GM21528 (cell line): ENCODE measurements at regions not wholly inside any gene's neighbourhood (a gene's known extent, or its start where the extent isn't known, plus 50 kb on each side); places are given as distances from the start of the nearest gene placed in this dataset.

Source experiments
- ATAC-seq: cut with Tn5 transposase; IDR thresholded peaks from one replicate; pipeline ENCODE4 v1.9.1; 2021; ENCODE audit warnings: mild to moderate bottlenecking, moderate library complexity; ENCODE audit not compliant: unreplicated experiment, low FRiP score

DNA sequence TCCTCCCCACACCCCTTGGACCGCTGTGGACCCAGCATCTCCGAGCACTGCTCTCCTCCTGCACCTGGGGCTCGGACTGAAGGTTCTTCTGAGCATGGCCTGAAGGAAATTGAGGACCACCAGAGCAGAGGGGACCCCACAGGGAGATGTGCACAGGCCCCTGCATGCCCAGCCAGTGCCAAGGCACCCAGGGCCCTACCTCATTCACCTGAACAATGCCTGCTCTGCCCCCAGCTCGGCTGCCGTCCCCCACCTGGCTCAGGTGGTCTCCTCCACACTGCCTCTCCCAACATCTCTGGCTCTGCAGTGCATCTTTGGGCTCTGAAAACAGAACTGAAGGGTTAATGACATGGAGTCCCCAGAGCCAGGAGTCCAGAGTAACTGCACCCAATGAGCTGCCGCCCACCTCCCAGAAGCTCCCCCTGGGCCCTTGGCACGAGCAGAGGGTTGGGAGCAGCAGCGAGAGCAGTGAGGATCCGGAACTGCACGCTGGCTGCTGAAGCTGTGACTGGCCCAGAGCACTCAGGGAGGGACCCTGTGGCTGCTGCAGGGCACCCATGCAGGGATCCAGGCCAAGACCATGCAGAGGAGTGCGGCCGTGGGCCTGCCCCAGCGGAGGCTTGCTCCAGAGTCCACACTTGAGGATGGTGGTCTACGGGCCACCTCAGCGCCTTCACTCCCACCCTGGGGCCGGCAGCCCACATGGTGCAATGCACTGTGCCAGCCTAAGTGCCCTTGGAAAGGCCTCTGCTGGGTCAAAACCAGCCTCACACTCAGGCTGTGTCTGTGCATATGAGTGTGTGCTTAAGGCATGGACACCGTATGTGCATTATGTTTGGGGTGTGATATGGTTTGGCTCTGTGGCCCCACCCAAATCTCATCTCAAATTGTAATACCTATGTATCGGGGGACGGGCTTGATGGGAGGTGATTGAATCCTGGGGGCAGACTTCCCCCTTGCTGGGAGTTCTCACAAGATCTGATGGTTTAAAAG is 686.1 kb downstream of the TBC1D22A start:
- ATAC-seq, result no peak

DNA sequence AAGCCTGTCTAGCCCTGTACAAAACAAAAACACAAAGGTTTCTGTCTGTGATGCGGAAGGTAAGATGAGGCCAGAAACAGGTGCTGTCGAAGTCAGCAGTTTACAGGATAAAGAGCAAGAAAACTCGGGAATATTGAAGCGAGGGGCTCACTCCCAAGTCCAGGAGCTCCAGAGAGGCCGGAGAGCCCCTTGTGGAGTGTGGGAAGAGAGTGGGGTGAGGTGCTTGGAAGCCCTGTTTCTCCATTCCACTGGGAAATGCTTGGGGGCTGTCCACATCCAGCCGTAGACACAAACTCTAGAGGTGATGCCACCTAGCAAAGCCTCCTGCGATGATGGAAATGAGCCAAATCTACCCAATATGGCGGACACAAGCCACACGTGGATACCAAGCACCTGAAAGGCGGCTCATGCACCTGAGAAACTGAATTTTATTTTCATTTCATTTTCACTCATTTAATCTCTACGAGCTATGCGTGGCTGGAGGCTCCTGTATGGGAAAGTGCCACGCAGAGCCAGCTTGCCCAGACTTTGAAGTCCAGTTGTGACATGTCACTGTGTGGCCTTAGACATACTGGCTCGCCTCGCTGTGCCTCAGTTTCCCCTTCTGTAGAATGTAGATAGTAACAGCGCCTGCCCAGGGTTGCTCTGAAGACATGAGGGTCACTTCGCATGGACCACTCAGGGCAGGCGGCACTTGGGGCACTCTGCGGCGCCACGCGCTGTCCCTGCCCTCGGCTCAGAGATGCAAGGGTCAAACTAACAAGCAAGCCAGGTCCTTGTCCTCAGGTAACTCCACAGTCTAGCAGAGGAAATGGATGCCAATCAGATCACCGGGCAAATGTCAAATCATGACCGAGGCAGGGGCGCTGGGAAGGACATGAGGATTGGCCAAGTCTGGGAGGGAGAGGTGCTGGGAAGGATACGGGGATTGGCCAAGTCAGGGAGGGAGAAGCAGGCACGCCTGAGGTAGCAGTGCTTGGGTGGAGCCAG is 684.7 kb downstream of the TBC1D22A start:
- ATAC-seq, result no peak

DNA sequence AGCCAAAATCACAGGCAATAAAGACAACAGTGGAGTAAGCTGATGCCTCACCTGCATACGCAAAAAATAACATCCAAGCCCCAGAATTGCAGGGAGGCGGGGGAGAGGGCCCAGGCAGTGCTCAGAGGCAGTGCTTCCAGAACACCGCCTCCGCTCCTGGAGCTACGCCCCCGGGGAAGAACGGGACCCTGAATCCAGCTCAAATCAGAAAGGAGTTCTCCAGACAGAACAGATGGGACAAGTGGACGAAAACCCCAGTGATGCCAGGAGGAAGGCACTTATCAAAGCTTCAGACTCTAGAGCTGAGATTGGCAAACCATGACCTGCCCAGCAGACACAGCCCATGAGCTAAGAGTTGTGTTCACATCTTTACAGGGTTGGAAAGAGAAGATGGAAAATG is 683.9 kb downstream of the TBC1D22A start:
- no peak for ATAC-seq

DNA sequence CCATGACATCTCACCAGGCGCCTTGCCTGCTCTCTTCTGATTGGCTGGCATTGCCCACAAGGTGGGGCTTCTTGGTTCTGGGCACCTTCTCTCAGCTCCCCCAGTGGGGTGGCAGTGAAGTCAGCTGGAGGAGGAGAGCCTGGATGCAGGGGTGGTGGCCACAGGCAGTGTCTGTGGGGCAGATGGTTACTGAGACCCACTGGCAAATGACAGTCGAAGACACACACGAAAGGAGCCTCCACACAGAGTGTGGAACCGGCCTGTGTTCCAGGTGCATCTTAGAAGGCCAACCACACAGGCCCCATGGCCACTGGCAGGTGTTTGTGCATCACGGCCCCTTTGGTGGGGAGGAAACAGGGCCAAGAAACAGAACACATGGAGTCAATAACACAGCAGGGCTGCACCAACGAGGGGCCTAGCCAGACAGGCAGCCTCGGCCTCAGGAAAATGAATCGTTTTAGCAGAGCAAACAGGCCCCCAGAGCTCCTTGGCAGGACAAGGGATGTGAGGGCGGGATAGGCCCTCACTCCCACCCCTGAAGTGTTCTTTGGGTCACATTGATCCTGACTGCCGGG is 683.4 kb downstream of the TBC1D22A start:
- ATAC-seq, result no peak

DNA sequence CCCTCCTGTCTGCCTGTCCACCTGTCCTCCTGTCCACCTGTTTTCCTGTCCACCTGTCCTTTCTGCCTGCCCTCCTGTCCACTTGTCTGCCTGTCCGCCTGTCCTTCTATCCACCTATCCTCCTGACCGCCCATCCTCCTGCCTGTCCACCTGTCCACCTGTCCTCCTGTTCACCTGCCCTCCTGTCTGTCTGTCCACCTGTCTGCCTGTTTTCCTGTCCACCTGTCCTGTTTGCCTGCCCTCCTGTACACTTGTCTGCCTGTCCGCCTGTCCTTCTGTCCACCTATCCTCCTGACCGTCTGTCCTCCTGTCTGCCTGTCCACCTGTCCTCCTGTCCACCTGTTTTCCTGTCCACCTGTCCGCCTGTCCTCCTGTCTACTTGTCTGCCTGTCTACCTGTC is 682.8 kb downstream of the TBC1D22A start:
- ATAC-seq, result no peak

DNA sequence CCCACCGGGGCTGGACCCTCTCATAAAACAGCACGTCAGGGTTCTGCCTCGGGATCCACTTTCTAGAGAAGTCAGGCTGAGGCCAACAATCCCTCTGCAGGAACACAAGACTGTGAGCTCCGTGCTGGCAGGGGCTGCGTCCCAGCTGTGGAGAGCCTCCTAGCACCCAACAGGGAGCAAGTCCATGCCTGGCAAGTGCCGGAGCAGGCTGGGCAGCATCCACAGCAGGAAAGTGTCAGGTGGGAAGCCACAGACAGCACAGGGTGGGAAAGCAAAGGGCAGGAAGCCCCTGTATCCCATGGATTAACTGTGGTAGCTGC is 682.3 kb downstream of the TBC1D22A start:
- ATAC-seq, result no peak

DNA sequence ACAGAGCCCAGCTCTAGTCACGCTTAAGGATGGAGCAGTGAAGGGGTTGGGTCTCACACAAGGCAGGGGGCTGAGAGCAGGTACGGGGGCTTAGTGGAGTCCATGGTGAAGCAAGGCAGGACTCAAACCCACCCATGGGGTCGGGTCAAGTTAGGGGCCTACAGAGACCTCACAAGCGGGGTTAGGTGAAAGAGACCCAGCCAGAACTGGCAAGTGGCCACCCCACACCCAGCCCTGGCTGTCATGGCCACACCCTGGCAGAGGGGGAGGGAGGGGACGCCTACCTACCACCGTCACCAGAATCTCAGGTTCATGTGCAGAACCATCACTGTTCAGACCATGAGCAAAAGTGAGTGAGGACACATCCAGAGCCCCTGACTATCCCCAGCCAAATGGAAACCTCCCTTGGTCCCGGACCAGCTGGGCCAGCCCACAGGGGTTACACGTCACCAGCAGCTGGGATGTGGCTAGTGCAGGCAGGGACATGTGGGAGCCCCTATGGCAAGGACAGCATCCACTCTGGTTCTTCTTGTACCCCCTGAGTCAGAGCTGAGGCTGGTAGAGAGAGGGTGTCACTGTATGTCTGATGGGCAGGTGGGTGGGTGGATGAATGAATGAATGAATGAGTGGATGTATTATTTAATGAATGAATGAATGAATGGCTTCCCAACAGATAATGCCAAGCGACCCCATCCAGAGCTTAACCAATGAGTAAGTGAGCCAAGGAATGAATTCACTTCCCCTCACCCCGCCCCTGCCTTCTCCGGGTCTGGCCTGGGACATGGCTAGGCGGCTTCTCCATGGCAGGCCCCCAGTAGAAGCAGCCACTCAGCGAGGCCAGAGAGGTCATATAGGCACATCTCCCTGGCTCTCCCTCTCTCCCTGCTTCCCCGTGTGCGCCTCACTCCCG is 681.6 kb downstream of the TBC1D22A start:
- ATAC-seq, result no peak

DNA sequence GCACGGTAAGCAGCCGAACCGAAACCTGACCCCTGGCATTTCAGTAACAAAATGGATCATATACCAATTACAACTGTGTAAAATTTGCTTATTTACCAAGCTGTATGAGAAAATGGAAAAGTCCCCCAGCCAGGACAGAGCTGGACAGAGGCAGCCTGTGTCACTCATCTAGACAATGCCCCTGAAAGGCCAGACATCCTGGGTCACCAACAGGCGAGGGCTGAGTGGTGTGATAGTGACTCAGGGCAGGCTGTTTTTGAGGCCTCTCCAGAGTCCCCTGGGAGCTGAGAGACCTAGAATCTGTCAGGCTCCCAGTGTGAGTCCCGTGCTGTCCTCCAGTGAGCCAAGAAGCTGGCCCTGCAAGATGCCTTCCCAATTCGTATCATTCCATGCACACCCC is 680.4 kb downstream of the TBC1D22A start:
- ATAC-seq, result no peak

DNA sequence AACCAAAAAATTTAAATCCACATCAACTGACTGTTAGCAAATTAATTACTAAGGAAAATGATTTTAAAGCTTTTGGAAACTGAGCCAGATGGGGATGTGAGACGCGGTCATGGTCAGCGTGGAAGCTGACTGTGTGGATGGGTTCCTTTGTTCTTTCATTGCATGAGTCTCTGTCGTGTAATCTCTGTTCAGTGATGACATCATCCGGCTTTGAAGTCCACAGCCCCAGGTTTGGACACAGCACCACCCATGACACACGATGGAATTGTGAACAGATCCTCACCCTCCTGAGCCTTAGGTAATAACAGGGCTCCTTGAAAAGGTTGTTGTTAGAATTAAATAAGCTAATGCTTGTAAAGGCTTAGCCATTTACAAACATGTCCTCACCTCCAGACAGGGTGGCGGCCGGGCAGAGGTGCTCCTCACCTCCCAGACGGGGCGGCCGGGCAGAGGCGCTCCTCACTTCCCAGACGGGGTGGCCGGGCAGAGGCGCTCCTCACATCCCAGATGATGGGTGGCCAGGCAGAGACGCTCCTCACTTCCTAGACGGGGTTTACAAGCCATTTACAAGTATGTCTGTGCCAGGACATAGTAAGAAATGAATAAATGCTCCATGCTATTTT is 677.3 kb downstream of the TBC1D22A start:
- no peak for ATAC-seq

DNA sequence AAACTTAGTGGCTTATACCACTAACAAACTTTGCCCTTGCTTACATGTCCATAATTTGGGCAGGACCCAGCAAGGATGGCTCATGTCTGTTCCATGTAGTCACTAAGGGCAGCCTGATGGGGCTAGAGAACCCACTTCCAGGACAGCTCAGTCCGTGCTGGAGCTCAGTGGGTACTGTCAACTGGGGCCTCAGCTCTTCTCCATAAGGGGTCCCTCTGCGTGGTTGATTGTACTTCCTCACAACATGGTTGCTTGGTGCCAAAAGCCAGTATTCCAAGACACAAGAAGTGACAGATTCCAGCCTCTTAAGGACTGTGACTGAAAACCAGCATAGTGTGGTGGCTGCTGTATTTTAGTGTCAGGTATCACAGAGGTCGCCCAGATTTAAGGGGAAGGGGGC is 675.2 kb downstream of the TBC1D22A start:
- no peak for ATAC-seq

DNA sequence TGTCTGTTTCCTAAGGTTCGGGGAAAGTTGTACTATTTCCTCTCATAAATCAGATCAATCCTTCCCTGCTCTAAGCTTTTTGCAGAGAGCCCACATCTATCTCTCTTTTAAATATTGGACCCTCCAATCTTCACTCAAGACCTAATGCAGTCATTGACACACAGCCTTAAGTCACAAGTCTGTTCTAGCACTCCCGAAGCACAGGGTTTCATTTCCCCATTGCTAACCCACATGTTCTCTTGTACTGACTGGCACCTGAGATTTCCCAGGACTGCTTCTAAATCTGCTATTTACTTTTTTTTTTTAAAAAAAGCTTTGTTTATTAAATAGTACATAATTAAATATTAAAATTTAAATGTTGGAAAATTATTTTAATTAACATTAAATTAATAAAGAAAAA is 674.7 kb downstream of the TBC1D22A start:
- no peak for ATAC-seq

DNA sequence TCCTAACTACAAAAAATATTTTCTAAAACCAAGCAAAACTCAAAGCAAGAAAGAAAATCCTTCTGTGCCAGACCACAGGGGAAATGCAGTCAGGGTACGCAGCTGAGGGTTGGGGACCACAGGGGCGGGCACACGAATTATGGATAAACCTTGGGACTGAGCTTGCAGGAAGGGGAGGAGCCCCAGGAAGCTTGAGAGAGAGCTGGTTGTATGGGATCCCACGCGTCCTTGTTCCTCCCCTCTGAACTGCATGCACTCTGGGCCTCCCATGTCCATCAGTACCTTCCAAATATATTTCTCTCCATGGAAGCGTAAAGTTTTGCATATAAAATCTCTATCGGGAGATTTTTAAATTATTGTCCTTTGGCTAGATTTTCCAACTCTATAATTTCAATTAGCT is 673.4 kb downstream of the TBC1D22A start:
- ATAC-seq, result no peak

DNA sequence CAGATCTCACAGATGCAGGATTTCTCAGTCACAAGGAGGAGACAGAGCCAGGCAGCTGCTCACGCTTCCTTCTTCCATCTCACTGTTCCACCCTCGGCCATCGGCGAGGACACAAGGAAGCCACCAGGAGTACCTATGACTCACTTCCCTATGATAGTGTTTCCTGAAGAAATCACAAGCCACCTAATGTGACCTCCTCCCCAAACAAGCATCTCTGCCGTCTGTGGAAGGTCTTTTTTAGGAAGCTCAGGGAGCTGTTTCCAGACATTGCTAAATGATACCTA is 672.7 kb downstream of the TBC1D22A start:
- no peak for ATAC-seq

DNA sequence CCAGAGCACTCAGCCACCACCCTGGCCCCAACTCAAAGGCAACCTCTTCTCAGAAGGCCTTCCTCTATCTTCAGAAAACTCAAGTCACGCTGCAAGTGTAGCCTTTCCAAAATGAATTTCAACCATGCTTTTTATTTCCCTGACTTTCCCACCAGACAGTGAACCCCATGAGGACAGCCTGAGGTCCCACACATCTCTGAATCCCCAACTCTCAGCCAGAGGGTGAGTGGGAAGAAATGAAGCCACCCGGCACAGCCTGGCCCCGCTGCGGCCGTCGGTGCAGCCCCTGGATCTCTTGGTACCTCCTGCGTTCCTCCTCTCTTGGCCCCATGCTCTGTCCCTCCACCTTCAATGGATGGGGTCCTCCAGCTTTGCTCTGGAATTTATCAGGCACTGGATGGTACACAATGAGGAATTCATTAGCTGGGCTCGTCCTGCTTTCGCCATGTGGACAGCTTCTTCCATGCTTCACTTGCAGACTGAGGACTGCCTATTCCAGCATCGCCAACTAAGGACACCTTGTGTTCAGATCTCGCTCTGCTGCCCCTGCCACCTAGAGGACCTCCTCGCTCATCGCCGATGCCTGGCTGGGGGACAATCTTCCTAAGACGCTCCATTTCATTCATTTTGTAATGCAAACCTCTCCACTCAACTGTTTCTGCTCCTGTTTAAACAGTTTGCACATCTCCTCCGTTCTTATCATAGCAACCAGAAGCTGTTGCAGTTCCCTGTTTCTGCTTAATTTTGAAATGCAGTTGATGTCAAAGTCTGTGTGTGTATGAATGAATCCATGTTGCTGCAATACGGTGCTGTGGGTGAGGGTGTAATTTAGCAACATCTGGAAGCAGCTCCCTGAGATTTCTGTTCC is 672.1 kb downstream of the TBC1D22A start:
- ATAC-seq, result no peak

DNA sequence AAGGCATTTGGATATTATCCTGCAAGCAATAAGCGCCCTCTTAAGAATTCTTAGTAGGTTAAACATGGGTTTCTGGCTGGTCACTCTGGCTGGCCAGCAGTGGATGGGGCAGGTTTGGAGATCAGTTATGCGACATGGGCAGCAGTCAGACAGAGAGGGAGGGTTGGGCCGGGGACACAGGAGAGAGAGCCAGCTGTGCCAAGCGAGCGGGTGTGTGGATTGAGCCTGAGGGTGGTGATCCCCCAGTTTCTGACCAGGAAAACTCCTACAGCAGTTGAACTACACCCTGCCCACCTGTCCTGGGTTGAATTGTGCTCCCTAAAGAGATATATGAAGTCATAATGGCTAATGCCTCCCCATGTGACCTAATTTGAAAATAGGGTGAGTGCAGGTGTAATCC is 671.2 kb downstream of the TBC1D22A start:
- no peak for ATAC-seq

DNA sequence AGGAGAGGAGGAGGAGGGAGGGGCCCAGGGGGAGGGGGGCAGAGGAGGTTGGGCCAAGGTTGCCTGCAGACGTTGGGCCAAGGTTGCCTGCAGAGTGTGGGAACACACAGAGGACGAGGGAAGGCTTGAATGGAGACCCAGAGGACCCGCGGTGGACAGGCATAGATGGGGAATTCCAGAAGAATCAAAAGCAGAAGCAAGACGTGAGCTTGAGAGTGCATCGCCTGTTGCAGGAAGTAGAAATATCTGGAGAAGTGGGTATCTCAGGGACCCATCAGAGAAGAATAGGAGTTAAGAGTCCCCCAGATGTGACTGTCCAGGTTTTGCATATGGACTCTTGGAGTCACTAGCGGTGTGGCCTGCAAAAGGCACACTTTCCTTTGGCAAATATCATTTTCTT is 670.2 kb downstream of the TBC1D22A start:
- no peak for ATAC-seq

DNA sequence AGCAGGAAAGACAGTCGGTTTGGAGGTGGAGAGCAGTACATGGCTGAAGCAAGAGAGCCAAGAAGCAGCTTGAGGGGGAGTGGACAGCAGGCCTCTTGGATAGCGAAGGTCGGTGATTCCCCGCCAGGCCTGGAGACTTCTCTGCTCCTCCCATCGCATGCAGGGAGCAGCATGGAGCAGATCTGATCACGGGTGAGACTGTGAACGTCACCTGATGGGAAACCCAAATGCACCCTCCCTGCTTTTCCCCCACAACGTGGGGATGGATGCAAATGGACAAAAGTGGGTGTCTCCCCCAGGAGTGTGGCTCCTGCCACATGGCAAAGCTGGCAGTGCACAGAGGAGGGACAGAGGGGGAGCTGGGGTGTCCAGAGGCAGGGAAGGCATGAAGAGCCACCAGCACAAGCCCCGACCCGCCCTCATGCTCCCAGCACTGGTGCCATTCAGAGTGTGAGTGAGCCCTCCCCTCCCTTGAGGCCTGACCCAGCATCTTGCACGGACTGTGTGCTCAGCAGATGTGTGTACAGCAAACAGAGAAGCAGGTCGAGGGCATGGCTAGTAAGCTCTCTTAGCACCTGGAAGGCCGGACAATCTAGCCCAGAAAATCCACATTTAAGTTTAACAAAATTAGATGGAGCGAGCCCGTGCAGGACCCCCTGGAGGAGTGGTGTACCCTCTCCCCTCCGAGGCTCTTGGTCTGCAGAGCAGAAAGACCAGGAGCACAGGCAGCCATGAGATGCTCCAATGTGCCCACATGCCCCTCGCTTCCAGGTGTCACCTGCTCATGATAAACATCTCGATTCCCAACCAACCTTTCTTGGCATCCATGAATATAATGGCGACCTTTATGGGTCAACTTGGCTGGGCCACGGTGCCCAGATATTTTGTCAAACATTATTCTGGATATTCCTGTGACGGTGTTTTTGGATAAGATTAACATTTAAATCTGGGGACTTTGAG is 661.7 kb downstream of the TBC1D22A start:
- ATAC-seq, result no peak

DNA sequence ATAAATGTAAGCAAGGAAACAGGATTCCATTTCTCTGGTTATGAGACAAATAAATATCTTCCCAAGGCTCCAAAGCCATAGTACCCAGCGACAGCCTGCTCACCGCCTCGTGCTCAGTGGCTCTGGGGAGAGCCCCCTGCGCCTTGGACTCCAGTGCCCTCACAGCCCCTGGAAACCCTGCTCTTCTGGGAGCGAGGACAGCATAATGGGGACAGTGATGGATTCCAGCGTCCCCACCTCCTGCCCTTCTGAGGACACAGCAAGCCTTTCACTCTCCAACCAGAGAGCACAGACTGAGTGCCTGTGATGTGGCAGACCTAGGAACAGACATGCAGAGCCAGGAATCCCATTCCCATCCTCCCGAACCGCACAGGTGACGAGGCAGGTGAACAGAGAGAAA is 660.8 kb downstream of the TBC1D22A start:
- no peak for ATAC-seq
